ENCODE measurements at regions not wholly inside any gene's neighbourhood (a gene's known extent, or its start where the extent isn't known, plus 50 kb on each side); places are given as distances from the start of the nearest gene placed in this dataset.
"Not testable (repeated sequence)": the region's sequence is repeated elsewhere in the genome, so short reads cannot be mapped to it uniquely, and the experiment has no call there.

- DNase-seq = no peak
Observed at GRCh38 chr4:9704551-9705332, 76.7 kb upstream of the DRD5 start.

- not testable (repeated sequence) for DNase-seq
Observed at GRCh38 chr4:9707281-9707680, 74.2 kb upstream of the DRD5 start.

- DNase-seq = not testable (repeated sequence)
Observed at GRCh38 chr4:9707936-9708335, 73.5 kb upstream of the DRD5 start.

- DNase-seq = no peak
Observed at GRCh38 chr4:9709724-9710123, 71.7 kb upstream of the DRD5 start.

- not testable (repeated sequence) for DNase-seq
Observed at GRCh38 chr4:9715271-9715670, 66.2 kb upstream of the DRD5 start.

- no peak for DNase-seq
Observed at GRCh38 chr4:9716093-9716492, 65.3 kb upstream of the DRD5 start.

- DNase-seq = not testable (repeated sequence)
Observed at GRCh38 chr4:9718246-9718939, 63.0 kb upstream of the DRD5 start.

- not testable (repeated sequence) for DNase-seq
Observed at GRCh38 chr4:9722131-9722530, 59.3 kb upstream of the DRD5 start.

Measured in NCI-H345 (cell line).